ENCODE measurements at regions not wholly inside any gene's neighbourhood (a gene's known extent, or its start where the extent isn't known, plus 50 kb on each side); places are given as distances from the start of the nearest gene placed in this dataset.
"Not testable (repeated sequence)": the region's sequence is repeated elsewhere in the genome, so short reads cannot be mapped to it uniquely, and the experiment has no call there.

GRCh38 chr6:119444642-119445557 is 95.3 kb upstream of the MAN1A1 start:
- Mint-ChIP-seq H3K4me3 (no peak overlapping the region), H3K27me3 (peaks cover 3% of the 10 kb centered on the region), H3K4me1 (peaks cover 17 to 26% (median 18%) of the 10 kb centered on the region in 3 donors), H3K36me3 (peaks cover 1% of the 10 kb centered on the region), H3K27ac (no peak overlapping the region), H3K9me3 (peaks cover 0 to 2% (median 0%) of the 10 kb centered on the region in 3 donors)

- H3K27ac Mint-ChIP-seq, result peak overlapping the region in 1 of 3 donors; percentile 51
- peaks cover 14 to 26% (median 17%) of the 10 kb centered on the region in 3 donors for H3K4me1 Mint-ChIP-seq
- H3K27me3 Mint-ChIP-seq, result peaks cover 3% of the 10 kb centered on the region
- peak overlapping the region in 1 of 4 donors; percentile 72 for H3K4me3 Mint-ChIP-seq
- H3K36me3 Mint-ChIP-seq, result peaks cover 1% of the 10 kb centered on the region
- H3K9me3 Mint-ChIP-seq, result peaks cover 0 to 2% (median 0%) of the 10 kb centered on the region in 3 donors
Measured at GRCh38 chr6:119443993-119444641, 94.6 kb upstream of the MAN1A1 start.

- H3K36me3 Mint-ChIP-seq, result peaks cover 1% of the 10 kb centered on the region
- H3K27me3 Mint-ChIP-seq, result peaks cover 3% of the 10 kb centered on the region
- H3K4me3 Mint-ChIP-seq, result peak overlapping the region in 3 of 4 donors; percentile 37 to 74 (median 39)
- H3K9me3 Mint-ChIP-seq, result peaks cover 0 to 2% (median 0%) of the 10 kb centered on the region in 3 donors
- H3K4me1 Mint-ChIP-seq, result peaks cover 16 to 30% (median 17%) of the 10 kb centered on the region in 3 donors
- H3K27ac Mint-ChIP-seq, result peak overlapping the region in 2 of 3 donors; percentile 34 to 51
Measured at GRCh38 chr6:119442776-119443184, 93.2 kb upstream of the MAN1A1 start.

GRCh38 chr6:119440953-119441352 is 91.4 kb upstream of the MAN1A1 start:
- no peak overlapping the region for H3K27ac Mint-ChIP-seq
- H3K4me3 Mint-ChIP-seq, result no peak overlapping the region
- peaks cover 0 to 2% (median 0%) of the 10 kb centered on the region in 3 donors for H3K9me3 Mint-ChIP-seq
- H3K36me3 Mint-ChIP-seq, result no peaks in the 10 kb centered on the region
- peaks cover 16 to 26% (median 17%) of the 10 kb centered on the region in 3 donors for H3K4me1 Mint-ChIP-seq
- H3K27me3 Mint-ChIP-seq, result peaks cover 3% of the 10 kb centered on the region

GRCh38 chr6:119436583-119436982 is 87.0 kb upstream of the MAN1A1 start:
- peaks cover 0 to 2% (median 0%) of the 10 kb centered on the region in 3 donors for H3K9me3 Mint-ChIP-seq
- H3K27me3 Mint-ChIP-seq, result no peaks in the 10 kb centered on the region
- H3K36me3 Mint-ChIP-seq, result no peaks in the 10 kb centered on the region
- no peak overlapping the region for H3K4me3 Mint-ChIP-seq
- H3K4me1 Mint-ChIP-seq, result peaks cover 0 to 5% (median 2%) of the 10 kb centered on the region in 3 donors
- no peak overlapping the region for H3K27ac Mint-ChIP-seq

GRCh38 chr6:119431799-119432198 is 82.2 kb upstream of the MAN1A1 start:
- H3K27me3 Mint-ChIP-seq, result no peaks in the 10 kb centered on the region
- no peak overlapping the region for H3K27ac Mint-ChIP-seq
- H3K36me3 Mint-ChIP-seq, result no peaks in the 10 kb centered on the region

GRCh38 chr6:119430805-119431204 is 81.2 kb upstream of the MAN1A1 start:
- no peak overlapping the region for H3K27ac Mint-ChIP-seq
- no peaks in the 10 kb centered on the region for H3K27me3 Mint-ChIP-seq
- no peaks in the 10 kb centered on the region for H3K4me1 Mint-ChIP-seq
- H3K4me3 Mint-ChIP-seq, result no peak overlapping the region
- H3K9me3 Mint-ChIP-seq, result no peaks in the 10 kb centered on the region
- H3K36me3 Mint-ChIP-seq, result no peaks in the 10 kb centered on the region

More at GRCh38 chr6:119431799-119432198, 82.2 kb upstream of the MAN1A1 start:
- no peaks in the 10 kb centered on the region for H3K9me3 Mint-ChIP-seq
- peaks cover 0 to under 1% (median 0%) of the 10 kb centered on the region in 3 donors for H3K4me1 Mint-ChIP-seq
- H3K4me3 Mint-ChIP-seq, result no peak overlapping the region

- Mint-ChIP-seq H3K27me3 (no peaks in the 10 kb centered on the region), H3K9me3 (peaks cover 3 to 8% (median 4%) of the 10 kb centered on the region in 3 donors)
Measured at GRCh38 chr6:119428633-119429032, 79.1 kb upstream of the MAN1A1 start.

GRCh38 chr6:119426619-119427018 is 77.1 kb upstream of the MAN1A1 start:
- Mint-ChIP-seq H3K27me3 (no peaks in the 10 kb centered on the region), H3K9me3 (peaks cover 3 to 13% (median 4%) of the 10 kb centered on the region in 3 donors), H3K36me3 (no peaks in the 10 kb centered on the region), H3K27ac (no peak overlapping the region), H3K4me3 (no peak overlapping the region), H3K4me1 (no peaks in the 10 kb centered on the region)

More at GRCh38 chr6:119428633-119429032, 79.1 kb upstream of the MAN1A1 start:
- H3K4me3 Mint-ChIP-seq, result no peak overlapping the region
- H3K27ac Mint-ChIP-seq, result no peak overlapping the region
- H3K36me3 Mint-ChIP-seq, result no peaks in the 10 kb centered on the region
- H3K4me1 Mint-ChIP-seq, result no peaks in the 10 kb centered on the region

GRCh38 chr6:119423996-119424395 is 74.4 kb upstream of the MAN1A1 start:
- Mint-ChIP-seq H3K4me1 (no peaks in the 10 kb centered on the region), H3K27ac (no peak overlapping the region), H3K36me3 (peaks cover 8% of the 10 kb centered on the region), H3K27me3 (no peaks in the 10 kb centered on the region), H3K9me3 (peaks cover 6 to 31% (median 17%) of the 10 kb centered on the region in 3 donors), H3K4me3 (no peak overlapping the region)

- peaks cover 8 to 35% (median 31%) of the 10 kb centered on the region in 3 donors for H3K9me3 Mint-ChIP-seq
- not testable (repeated sequence) for H3K27ac Mint-ChIP-seq, H3K4me1 Mint-ChIP-seq, H3K4me3 Mint-ChIP-seq, H3K36me3 Mint-ChIP-seq, H3K27me3 Mint-ChIP-seq
Measured at GRCh38 chr6:119418084-119418483, 68.5 kb upstream of the MAN1A1 start.

- Mint-ChIP-seq H3K27ac (no peak overlapping the region), H3K4me3 (no peak overlapping the region), H3K9me3 (peaks cover 0 to 18% (median 8%) of the 10 kb centered on the region in 3 donors), H3K36me3 (peaks cover 3% of the 10 kb centered on the region), H3K4me1 (no peaks in the 10 kb centered on the region), H3K27me3 (no peaks in the 10 kb centered on the region)
Measured at GRCh38 chr6:119407156-119407555, 57.6 kb upstream of the MAN1A1 start.

GRCh38 chr6:119405114-119405513 is 55.6 kb upstream of the MAN1A1 start:
- H3K4me1 Mint-ChIP-seq, H3K4me3 Mint-ChIP-seq, H3K36me3 Mint-ChIP-seq, H3K27me3 Mint-ChIP-seq, H3K27ac Mint-ChIP-seq: not testable (repeated sequence)
- H3K9me3 Mint-ChIP-seq, result peaks cover 0 to 21% (median 7%) of the 10 kb centered on the region in 3 donors

Measured in IgD-negative memory B cell (primary cell).